GM21786 (cell line): ENCODE measurements at regions not wholly inside any gene's neighbourhood (a gene's known extent, or its start where the extent isn't known, plus 50 kb on each side); places are given as distances from the start of the nearest gene placed in this dataset.

Experiments used
- ATAC-seq: cut with Tn5 transposase; IDR thresholded peaks from one replicate; pipeline ENCODE4 v1.9.1; 2021; ENCODE audit not compliant: unreplicated experiment

- ATAC-seq, result no peak
These were observed 1119.7 kb upstream of the CNTNAP5 start for GRCh38 chr2:122905431-122905830.

- ATAC-seq, result no peak
These were observed 1116.9 kb upstream of the CNTNAP5 start for GRCh38 chr2:122908159-122908558.

- ATAC-seq, result no peak
These were observed 1097.9 kb upstream of the CNTNAP5 start for GRCh38 chr2:122927197-122927596.

GRCh38 chr2:122927710-122928557, 1097.2 kb upstream of the CNTNAP5 start:
- no peak for ATAC-seq

GRCh38 chr2:122929347-122929746, 1095.7 kb upstream of the CNTNAP5 start:
- no peak for ATAC-seq

GRCh38 chr2:122935506-122935905, 1089.6 kb upstream of the CNTNAP5 start:
- ATAC-seq, result no peak

GRCh38 chr2:122939796-122940195, 1085.3 kb upstream of the CNTNAP5 start:
- no peak for ATAC-seq

- no peak for ATAC-seq
These were observed 1075.6 kb upstream of the CNTNAP5 start for GRCh38 chr2:122949523-122949922.

- no peak for ATAC-seq
These were observed 1069.3 kb upstream of the CNTNAP5 start for GRCh38 chr2:122955776-122956175.

- no peak for ATAC-seq
These were observed 1064.1 kb upstream of the CNTNAP5 start for GRCh38 chr2:122960759-122961641.

GRCh38 chr2:122966461-122966860, 1058.6 kb upstream of the CNTNAP5 start:
- ATAC-seq, result no peak

- no peak for ATAC-seq
These were observed 1047.5 kb upstream of the CNTNAP5 start for GRCh38 chr2:122977580-122977979.

GRCh38 chr2:122980671-122981070, 1044.4 kb upstream of the CNTNAP5 start:
- no peak for ATAC-seq

- no peak for ATAC-seq
These were observed 1042.2 kb upstream of the CNTNAP5 start for GRCh38 chr2:122982936-122983335.

- ATAC-seq, result no peak
These were observed 1036.5 kb upstream of the CNTNAP5 start for GRCh38 chr2:122988395-122989221.

GRCh38 chr2:122993592-122993991, 1031.5 kb upstream of the CNTNAP5 start:
- no peak for ATAC-seq

- ATAC-seq, result no peak
These were observed 1025.8 kb upstream of the CNTNAP5 start for GRCh38 chr2:122999258-122999657.

GRCh38 chr2:122999821-123000220, 1025.3 kb upstream of the CNTNAP5 start:
- no peak for ATAC-seq

- ATAC-seq, result no peak
These were observed 1022.3 kb upstream of the CNTNAP5 start for GRCh38 chr2:123002660-123003248.

- no peak for ATAC-seq
These were observed 1009.9 kb upstream of the CNTNAP5 start for GRCh38 chr2:123015186-123015585.

- ATAC-seq, result no peak
These were observed 989.5 kb upstream of the CNTNAP5 start for GRCh38 chr2:123035541-123035940.
